WI38 (cell line): ENCODE measurements at regions not wholly inside any gene's neighbourhood (a gene's known extent, or its start where the extent isn't known, plus 50 kb on each side); places are given as distances from the start of the nearest gene placed in this dataset.

Experiments
- H3K4me3 ChIP-seq: 2 replicates; pipeline ENCODE4 v1.5.1; 2011; ENCODE audit warnings: low read depth, mild to moderate bottlenecking, control low read depth, low read length
- CTCF ChIP-seq: IDR thresholded peaks from 2 replicates; pipeline ENCODE4 v1.5.1; 2012; ENCODE audit warnings: low read depth, mild to moderate bottlenecking, control low read depth, low read length

- H3K4me3 ChIP-seq, result no peak overlapping the region
- no peak for TF ChIP-seq CTCF
These were observed 173.0 kb upstream of the TLE3 start for GRCh38 chr15:70270752-70271111.

GRCh38 chr15:70269991-70270751 is 172.5 kb upstream of the TLE3 start:
- TF ChIP-seq CTCF, result no peak
- no peak overlapping the region for H3K4me3 ChIP-seq

- no peak for TF ChIP-seq CTCF
- no peak overlapping the region for H3K4me3 ChIP-seq
These were observed 171.7 kb upstream of the TLE3 start for GRCh38 chr15:70269311-70269911.

GRCh38 chr15:70268698-70269251 is 171.1 kb upstream of the TLE3 start:
- TF ChIP-seq CTCF, result no peak
- H3K4me3 ChIP-seq, result no peak overlapping the region

GRCh38 chr15:70267879-70268278 is 170.2 kb upstream of the TLE3 start:
- TF ChIP-seq CTCF, result no peak
- H3K4me3 ChIP-seq, result no peak overlapping the region

- no peak for TF ChIP-seq CTCF
- no peak overlapping the region for H3K4me3 ChIP-seq
These were observed 169.6 kb upstream of the TLE3 start for GRCh38 chr15:70267306-70267705.

GRCh38 chr15:70266412-70267121 is 168.8 kb upstream of the TLE3 start:
- H3K4me3 ChIP-seq, result no peak overlapping the region
- no peak for TF ChIP-seq CTCF
